Ovary (tissue), 3 donors: ENCODE measurements at regions not wholly inside any gene's neighbourhood (a gene's known extent, or its start where the extent isn't known, plus 50 kb on each side); places are given as distances from the start of the nearest gene placed in this dataset.

Experiments
- POLR2A ChIP-seq: fragments of 450-650 bp; IDR thresholded peaks from one replicate; pipeline ENCODE4 v1.6.1; 2017; ENCODE audit warnings: antibody characterized with exemption, mild to moderate bottlenecking, moderate library complexity
- TF ChIP-seq, protein P1 (sequence below), 3 donors: fragments of 450-650 bp in 2 of 3; fragments of 200-600 bp in 1 of 3; IDR thresholded peaks; one replicate each; pipeline versions ENCODE4 v1.5.1 to v1.8.0; 2016 to 2022; ENCODE audit warnings: antibody characterized with exemption in 3 of 3, mild to moderate bottlenecking in 1 of 3
- donor health status: DM: no; HTN: no; CAD: no.

DNA sequence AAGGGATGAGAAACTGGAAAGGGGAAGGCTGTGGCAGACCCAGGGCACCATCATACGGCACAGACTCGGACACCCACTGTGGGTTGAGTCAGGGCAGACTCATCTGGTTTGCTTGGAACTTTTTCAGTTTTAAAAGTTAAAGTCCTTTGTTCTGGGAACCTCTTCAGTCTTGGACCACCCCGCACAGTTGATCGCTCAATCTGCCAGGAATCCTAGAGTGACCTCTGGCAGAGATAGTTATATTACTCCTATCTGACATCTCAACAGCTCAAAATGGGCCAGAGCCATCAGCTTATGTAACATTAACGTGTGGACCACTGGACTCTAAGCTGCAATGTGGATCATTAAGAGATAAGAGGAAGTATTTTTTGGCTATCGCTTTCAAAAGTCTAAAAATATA lies 164.3 kb downstream of the ABCA8 start:
- TF ChIP-seq, protein P1, sequence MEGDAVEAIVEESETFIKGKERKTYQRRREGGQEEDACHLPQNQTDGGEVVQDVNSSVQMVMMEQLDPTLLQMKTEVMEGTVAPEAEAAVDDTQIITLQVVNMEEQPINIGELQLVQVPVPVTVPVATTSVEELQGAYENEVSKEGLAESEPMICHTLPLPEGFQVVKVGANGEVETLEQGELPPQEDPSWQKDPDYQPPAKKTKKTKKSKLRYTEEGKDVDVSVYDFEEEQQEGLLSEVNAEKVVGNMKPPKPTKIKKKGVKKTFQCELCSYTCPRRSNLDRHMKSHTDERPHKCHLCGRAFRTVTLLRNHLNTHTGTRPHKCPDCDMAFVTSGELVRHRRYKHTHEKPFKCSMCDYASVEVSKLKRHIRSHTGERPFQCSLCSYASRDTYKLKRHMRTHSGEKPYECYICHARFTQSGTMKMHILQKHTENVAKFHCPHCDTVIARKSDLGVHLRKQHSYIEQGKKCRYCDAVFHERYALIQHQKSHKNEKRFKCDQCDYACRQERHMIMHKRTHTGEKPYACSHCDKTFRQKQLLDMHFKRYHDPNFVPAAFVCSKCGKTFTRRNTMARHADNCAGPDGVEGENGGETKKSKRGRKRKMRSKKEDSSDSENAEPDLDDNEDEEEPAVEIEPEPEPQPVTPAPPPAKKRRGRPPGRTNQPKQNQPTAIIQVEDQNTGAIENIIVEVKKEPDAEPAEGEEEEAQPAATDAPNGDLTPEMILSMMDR (IDR thresholded peaks at IDR 0.05) = no peak
- no peak for TF ChIP-seq POLR2A
